Prostate gland (tissue), 2 donors: ENCODE measurements at regions not wholly inside any gene's neighbourhood (a gene's known extent, or its start where the extent isn't known, plus 50 kb on each side); places are given as distances from the start of the nearest gene placed in this dataset.

Source experiments
- POLR2A ChIP-seq: fragments of 450-650 bp; IDR thresholded peaks from one replicate; pipeline ENCODE4 v1.6.1; 2016; ENCODE audit warnings: antibody characterized with exemption, mild to moderate bottlenecking
- POLR2AphosphoS5 ChIP-seq: sonication (generic); formaldehyde crosslinking; IDR thresholded peaks from one replicate; pipeline ENCODE4 v1.6.1; 2017; ENCODE audit warnings: antibody characterized with exemption
- TF ChIP-seq, protein P1 (sequence below), 4 experiments: fragments of 200-600 bp in 2 of 4; fragments of 450-650 bp in 2 of 4; sonication (generic) in 2 of 4; IDR thresholded peaks; 1 replicate in 3 of 4; 2 replicates in 1 of 4; pipeline ENCODE4 v1.5.1; 2016 to 2019; ENCODE audit warnings: antibody characterized with exemption in 4 of 4, mild to moderate bottlenecking in 2 of 4, moderate library complexity in 2 of 4

GRCh38 chr2:392181-392925, 104.5 kb upstream of the ALKAL2 start:
- TF ChIP-seq, protein P1, sequence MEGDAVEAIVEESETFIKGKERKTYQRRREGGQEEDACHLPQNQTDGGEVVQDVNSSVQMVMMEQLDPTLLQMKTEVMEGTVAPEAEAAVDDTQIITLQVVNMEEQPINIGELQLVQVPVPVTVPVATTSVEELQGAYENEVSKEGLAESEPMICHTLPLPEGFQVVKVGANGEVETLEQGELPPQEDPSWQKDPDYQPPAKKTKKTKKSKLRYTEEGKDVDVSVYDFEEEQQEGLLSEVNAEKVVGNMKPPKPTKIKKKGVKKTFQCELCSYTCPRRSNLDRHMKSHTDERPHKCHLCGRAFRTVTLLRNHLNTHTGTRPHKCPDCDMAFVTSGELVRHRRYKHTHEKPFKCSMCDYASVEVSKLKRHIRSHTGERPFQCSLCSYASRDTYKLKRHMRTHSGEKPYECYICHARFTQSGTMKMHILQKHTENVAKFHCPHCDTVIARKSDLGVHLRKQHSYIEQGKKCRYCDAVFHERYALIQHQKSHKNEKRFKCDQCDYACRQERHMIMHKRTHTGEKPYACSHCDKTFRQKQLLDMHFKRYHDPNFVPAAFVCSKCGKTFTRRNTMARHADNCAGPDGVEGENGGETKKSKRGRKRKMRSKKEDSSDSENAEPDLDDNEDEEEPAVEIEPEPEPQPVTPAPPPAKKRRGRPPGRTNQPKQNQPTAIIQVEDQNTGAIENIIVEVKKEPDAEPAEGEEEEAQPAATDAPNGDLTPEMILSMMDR (IDR thresholded peaks at IDR 0.05) = no peak
- TF ChIP-seq POLR2A (no peak), POLR2AphosphoS5 (no peak)
